Testis (tissue), 2 donors: ENCODE measurements at regions not wholly inside any gene's neighbourhood (a gene's known extent, or its start where the extent isn't known, plus 50 kb on each side); places are given as distances from the start of the nearest gene placed in this dataset.

Experiments
- DNase-seq: peaks from one replicate; pipeline ENCODE4 v3.0.0-alpha.2; 2019
- H3K27ac ChIP-seq, 2 donors: fragments of 200-600 bp; sonication (generic); one replicate each; pipeline ENCODE4 v1.5.1; 2019
- H3K27me3 ChIP-seq: fragments of 200-600 bp; sonication (generic); one replicate; pipeline ENCODE4 v1.5.1; 2019
- H3K36me3 ChIP-seq: fragments of 200-600 bp; sonication (generic); one replicate; pipeline ENCODE4 v1.5.1; 2017; ENCODE audit warnings: low read depth; ENCODE audit errors: missing control alignments
- H3K4me1 ChIP-seq: fragments of 200-600 bp; sonication (generic); one replicate; pipeline ENCODE4 v1.5.1; 2019
- H3K4me3 ChIP-seq, 2 donors: fragments of 200-600 bp; sonication (generic); one replicate each; pipeline ENCODE4 v1.5.1; 2017 to 2019
- H3K9me3 ChIP-seq: fragments of 200-600 bp; sonication (generic); one replicate; pipeline ENCODE4 v1.5.1; 2017
- CTCF ChIP-seq, 3 experiments: fragments of 450-650 bp in 2 of 3; fragments of 200-600 bp in 1 of 3; sonication (generic) in 1 of 3; IDR thresholded peaks; one replicate each; pipeline ENCODE4 v1.5.1; 2016 to 2019; ENCODE audit warnings: antibody characterized with exemption in 3 of 3, mild to moderate bottlenecking in 2 of 3, moderate library complexity in 1 of 3
- POLR2A ChIP-seq: fragments of 450-650 bp; IDR thresholded peaks from one replicate; pipeline ENCODE4 v1.6.1; 2017; ENCODE audit warnings: antibody characterized with exemption, mild to moderate bottlenecking, moderate library complexity
- WGBS, 2 donors: methylation state at CpG; one replicate each; pipeline ENCODE4 v1.1.5; 2018; 5-methylcytosine and 5-hydroxymethylcytosine counted together
- intact Hi-C: fragments of 100-400 bp; cut with DNase I; formaldehyde crosslinking; loops from one replicate; pipeline ENCODE4 v1.15.1; 2023; ENCODE audit warnings: low total_unique reads

GRCh38 chr17:77312786-77313599 is 172.2 kb downstream of the SEC14L1 start:
- Histone ChIP-seq H3K4me1 (peaks cover 29% of the 10 kb centered on the region), H3K36me3 (no peaks in the 10 kb centered on the region), H3K4me3 (no peak overlapping the region), H3K27me3 (no peaks in the 10 kb centered on the region), H3K9me3 (no peaks in the 10 kb centered on the region), H3K27ac (no peak overlapping the region)
- intact Hi-C loops: no loop called here
- WGBS, 2 donors: 62 to 67% methylated on average over 15 to 23 of the region's 23 CpGs
- no peak for TF ChIP-seq CTCF (IDR thresholded peaks at IDR 0.05)
- no peak for TF ChIP-seq POLR2A
- peak; percentile 85 for DNase-seq

- DNase-seq: no peak
- 87 to 88% methylated on average over 7 of the region's 7 CpGs for WGBS, 2 donors
- intact Hi-C loops: no loop called here
- Histone ChIP-seq H3K4me3 (no peak overlapping the region), H3K9me3 (no peaks in the 10 kb centered on the region), H3K36me3 (no peaks in the 10 kb centered on the region), H3K4me1 (peaks cover 33% of the 10 kb centered on the region), H3K27ac (no peak overlapping the region), H3K27me3 (no peaks in the 10 kb centered on the region)
- TF ChIP-seq CTCF (IDR thresholded peaks at IDR 0.05) (no peak), POLR2A (no peak)
These were observed 173.1 kb downstream of the SEC14L1 start for GRCh38 chr17:77313831-77314230.

- 90 to 94% methylated on average over 5 to 11 of the region's 11 CpGs for WGBS, 2 donors
- H3K36me3 ChIP-seq: no peaks in the 10 kb centered on the region
- intact Hi-C loops: no loop called here
- H3K4me3 ChIP-seq: no peak overlapping the region
- H3K4me1 ChIP-seq: peaks cover 33% of the 10 kb centered on the region
- H3K27ac ChIP-seq: no peak overlapping the region
- TF ChIP-seq CTCF (IDR thresholded peaks at IDR 0.05) (no peak), POLR2A (no peak)
- no peaks in the 10 kb centered on the region for H3K27me3 ChIP-seq
- H3K9me3 ChIP-seq: no peaks in the 10 kb centered on the region
- no peak for DNase-seq
These were observed 173.8 kb downstream of the SEC14L1 start for GRCh38 chr17:77314601-77315000.

- Histone ChIP-seq H3K36me3 (no peaks in the 10 kb centered on the region), H3K9me3 (no peaks in the 10 kb centered on the region), H3K4me3 (no peak overlapping the region), H3K27ac (no peak overlapping the region), H3K27me3 (no peaks in the 10 kb centered on the region), H3K4me1 (peaks cover 34% of the 10 kb centered on the region)
- TF ChIP-seq CTCF (IDR thresholded peaks at IDR 0.05) (no peak), POLR2A (no peak)
- intact Hi-C loops: no loop called here
- no peak for DNase-seq
- WGBS, 2 donors: 94 to 96% methylated on average over 8 of the region's 8 CpGs
These were observed 174.2 kb downstream of the SEC14L1 start for GRCh38 chr17:77315010-77315409.
